IMR-90 (cell line): ENCODE measurements at regions not wholly inside any gene's neighbourhood (a gene's known extent, or its start where the extent isn't known, plus 50 kb on each side); places are given as distances from the start of the nearest gene placed in this dataset.

ENCODE experiments used
- ATAC-seq: fragments of 200-7000 bp; cut with Tn5 transposase; 2 replicates; pipeline ENCODE4 v1.9.1; 2020; ENCODE audit warnings: low read depth, mild to moderate bottlenecking, moderate library complexity
- BruUV-seq: library from RNA; stranded (reverse); fragments of 400-500 nt; replicated peaks from 2 replicates; lab custom pipeline; 2021; lab: Mats Ljungman, UMichigan
- CTCF ChIA-PET: fragments of 300-600 bp; formaldehyde crosslinking; extraction: SDS; loops from one replicate; lab custom pipeline; 2021; ENCODE audit warnings: antibody characterized with exemption; lab: Yijun Ruan, JAX
- POLR2A ChIA-PET: fragments of 300-600 bp; sonication (Branson Sonifier 250); formaldehyde crosslinking; loops from one replicate; lab custom pipeline; 2022; ENCODE audit warnings: antibody characterized with exemption; ENCODE audit not compliant: unreplicated experiment; lab: Charles Lee
- DNase-seq: peaks from one replicate; pipeline ENCODE4 v3.0.0; 2013
- H2AFZ ChIP-seq: replicated peaks from 2 replicates; pipeline ENCODE3; 2013; ENCODE audit warnings: low read length, mild to moderate bottlenecking; ENCODE audit not compliant: poor library complexity
- H2AK5ac ChIP-seq: 2 replicates; pipeline ENCODE4 v1.6.1; 2013; ENCODE audit warnings: low read depth, low read length, inconsistent platforms
- H2AK9ac ChIP-seq: replicated peaks from 2 replicates; pipeline ENCODE3; 2013; ENCODE audit warnings: mild to moderate bottlenecking, low read depth, low read length, moderate library complexity; ENCODE audit not compliant: poor library complexity
- H2BK120ac ChIP-seq: 2 replicates; pipeline ENCODE4 v1.6.1; 2013; ENCODE audit warnings: low read depth, low read length, inconsistent platforms
- H2BK15ac ChIP-seq: 3 replicates; pipeline ENCODE4 v1.6.1; 2013; ENCODE audit warnings: low read depth, low read length, inconsistent platforms
- H2BK20ac ChIP-seq: 2 replicates; pipeline ENCODE4 v1.6.1; 2013; ENCODE audit warnings: low read depth, mild to moderate bottlenecking, inconsistent platforms, low read length, moderate library complexity
- H2BK5ac ChIP-seq: 2 replicates; pipeline ENCODE4 v1.6.1; 2013; ENCODE audit warnings: mild to moderate bottlenecking, low read depth, low read length, inconsistent platforms; ENCODE audit not compliant: poor library complexity, severe bottlenecking
- H3K14ac ChIP-seq: replicated peaks from 2 replicates; pipeline ENCODE4 v1.6.1; 2013; ENCODE audit warnings: low read depth, low read length, inconsistent platforms
- H3K18ac ChIP-seq: 2 replicates; pipeline ENCODE4 v1.6.1; 2013; ENCODE audit warnings: low read depth, low read length, control low read depth
- H3K23ac ChIP-seq: 2 replicates; pipeline ENCODE4 v1.6.1; 2013; ENCODE audit warnings: low read depth, low read length, inconsistent platforms
- H3K27ac ChIP-seq: 2 replicates; pipeline ENCODE4 v1.5.1; 2013; ENCODE audit warnings: mild to moderate bottlenecking, control low read depth, low read length; ENCODE audit not compliant: insufficient read depth
- H3K27me3 ChIP-seq: 2 replicates; pipeline ENCODE4 v1.6.1; 2013; ENCODE audit warnings: low read length; ENCODE audit not compliant: control insufficient read depth, insufficient read depth
- H3K36me3 ChIP-seq: 2 replicates; pipeline ENCODE4 v1.6.1; 2013; ENCODE audit warnings: low read length, mixed read lengths; ENCODE audit not compliant: control insufficient read depth, insufficient read depth
- H3K4ac ChIP-seq: 2 replicates; pipeline ENCODE4 v1.6.1; 2013; ENCODE audit warnings: low read depth, low read length, inconsistent platforms
- H3K4me1 ChIP-seq: 2 replicates; pipeline ENCODE4 v1.6.1; 2013; ENCODE audit warnings: low read length, mixed read lengths; ENCODE audit not compliant: control insufficient read depth, insufficient read depth
- H3K4me2 ChIP-seq: 2 replicates; pipeline ENCODE4 v1.6.1; 2013; ENCODE audit warnings: low read depth, mild to moderate bottlenecking, control low read depth, low read length, moderate library complexity
- H3K4me3 ChIP-seq: 2 replicates; pipeline ENCODE4 v1.5.1; 2013; ENCODE audit warnings: low read depth, mild to moderate bottlenecking, control low read depth, low read length, moderate library complexity; ENCODE audit not compliant: insufficient read depth
- H3K56ac ChIP-seq: 2 replicates; pipeline ENCODE4 v1.6.1; 2013; ENCODE audit warnings: low read length, inconsistent platforms; ENCODE audit not compliant: insufficient read depth; ENCODE audit errors: extremely low read depth
- H3K79me1 ChIP-seq, 2 experiments: 2 replicates each; pipeline ENCODE4 v1.6.1; 2013; ENCODE audit warnings: low read length in 2 of 2, inconsistent platforms in 1 of 2, low read depth in 1 of 2
- H3K9ac ChIP-seq: 2 replicates; pipeline ENCODE4 v1.6.1; 2013; ENCODE audit warnings: low read depth, low read length, control low read depth
- H3K9me1 ChIP-seq: 2 replicates; pipeline ENCODE4 v1.6.1; 2013; ENCODE audit warnings: low read length, inconsistent platforms; ENCODE audit not compliant: insufficient read depth
- H3K9me3 ChIP-seq: 2 replicates; pipeline ENCODE4 v1.6.1; 2013; ENCODE audit warnings: low read length; ENCODE audit not compliant: control insufficient read depth, insufficient read depth
- H4K20me1 ChIP-seq: 2 replicates; pipeline ENCODE4 v1.6.1; 2013; ENCODE audit warnings: low read length, inconsistent platforms; ENCODE audit not compliant: insufficient read depth
- H4K5ac ChIP-seq: 2 replicates; pipeline ENCODE4 v1.6.1; 2013; ENCODE audit warnings: mild to moderate bottlenecking, low read depth, low read length, control low read depth
- H4K8ac ChIP-seq, 2 experiments: 2 replicates each; pipeline ENCODE4 v1.6.1; 2013; ENCODE audit warnings: low read depth in 2 of 2, low read length in 2 of 2, control low read depth in 1 of 2, inconsistent platforms in 1 of 2
- H4K91ac ChIP-seq: 2 replicates; pipeline ENCODE4 v1.6.1; 2013; ENCODE audit warnings: low read depth, low read length, inconsistent platforms; ENCODE audit not compliant: insufficient read depth
- CEBPB ChIP-seq: IDR thresholded peaks from 2 replicates; pipeline ENCODE4 v1.6.1; 2012; ENCODE audit warnings: low read depth, low read length, improper control_type of control experiment
- CHD1 ChIP-seq: IDR thresholded peaks from 2 replicates; pipeline ENCODE4 v1.6.1; 2012; ENCODE audit warnings: low read depth, low read length, improper control_type of control experiment
- MAZ ChIP-seq: IDR thresholded peaks from 2 replicates; pipeline ENCODE4 v1.6.1; 2012; ENCODE audit warnings: low read depth, mild to moderate bottlenecking, low read length, improper control_type of control experiment, moderate library complexity, borderline replicate concordance
- NFE2L2 ChIP-seq: fragments of 150-350 bp; IDR thresholded peaks from 2 replicates; pipeline ENCODE4 v1.6.1; 2016; ENCODE audit warnings: low read depth, mild to moderate bottlenecking, low read length
- RAD21 ChIP-seq: IDR thresholded peaks from 2 replicates; pipeline ENCODE4 v1.6.1; 2012; ENCODE audit warnings: low read length, improper control_type of control experiment
- RCOR1 ChIP-seq: IDR thresholded peaks from 2 replicates; pipeline ENCODE4 v1.6.1; 2012; ENCODE audit warnings: mild to moderate bottlenecking, low read length, improper control_type of control experiment; ENCODE audit not compliant: insufficient replicate concordance
- RFX5 ChIP-seq: IDR thresholded peaks from 2 replicates; pipeline ENCODE4 v1.8.0; 2012; ENCODE audit warnings: low read depth, mild to moderate bottlenecking, low read length, moderate library complexity
- SMC3 ChIP-seq: fragments of 150-350 bp; IDR thresholded peaks from 2 replicates; pipeline ENCODE4 v1.6.1; 2016; ENCODE audit warnings: low read depth, mild to moderate bottlenecking, antibody characterized with exemption, low read length, moderate library complexity
- WGBS, 2 experiments: methylation state at CpG; one replicate each; pipeline versions ENCODE4 v1.1.5 to v1.1.7; 2013; ENCODE audit warnings: missing lambda C conversion rate in 2 of 2; ENCODE audit not compliant: insufficient read length in 1 of 2; ENCODE audit errors: extremely low coverage in 2 of 2; 5-methylcytosine and 5-hydroxymethylcytosine counted together
- dilution Hi-C: fragments of 300-500 bp; cut with HindIII; formaldehyde crosslinking; loops from one replicate; pipeline ENCODE4 v1.14.3; 2018; ENCODE audit warnings: low sequenced_read_pairs; ENCODE audit not compliant: unreplicated experiment
- in situ Hi-C: fragments of 300-500 bp; cut with MboI; formaldehyde crosslinking; loops from 3 replicates; pipeline ENCODE4 v1.14.3; 2019; ENCODE audit warnings: low sequenced_read_pairs, inconsistent platforms, mixed read lengths
- intact Hi-C: fragments of 100-400 bp; cut with micrococcal nuclease; formaldehyde crosslinking; loops from 2 replicates; pipeline ENCODE4 v1.10.0; 2022
- TF ChIP-seq, protein P1 (sequence below): conservative IDR thresholded peaks from 2 replicates; pipeline ENCODE4 v1.5.1; 2012; ENCODE audit warnings: mild to moderate bottlenecking, low read depth, low read length, improper control_type of control experiment
- TF ChIP-seq, protein P2 (sequence below): fragments of 150-350 bp; IDR thresholded peaks from 2 replicates; pipeline ENCODE4 v1.6.1; 2016; ENCODE audit warnings: low read depth, mild to moderate bottlenecking, low read length, moderate library complexity, borderline replicate concordance
- TF ChIP-seq, protein P3 (sequence below): fragments of 150-350 bp; IDR thresholded peaks from 2 replicates; pipeline ENCODE4 v1.6.1; 2017; ENCODE audit warnings: mild to moderate bottlenecking, antibody characterized with exemption, low read length, low read depth

DNA sequence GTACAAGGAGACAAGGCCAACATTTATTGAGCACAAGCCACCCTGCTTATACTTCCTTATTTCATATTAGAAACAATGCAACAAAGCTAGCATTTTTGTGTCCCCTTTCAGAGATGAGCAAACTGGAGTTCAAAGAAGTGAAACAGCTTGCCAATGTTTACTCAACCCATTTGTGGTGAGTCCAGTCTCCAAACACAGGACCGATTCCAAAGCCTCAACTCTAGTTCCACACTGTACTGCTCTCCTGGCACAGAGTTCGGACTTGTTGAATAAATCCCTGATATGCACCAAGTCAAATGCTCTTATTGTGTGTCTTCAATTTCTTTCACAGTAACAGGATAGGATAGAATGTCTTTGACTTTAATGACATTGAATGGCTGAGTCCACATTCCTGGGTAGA is 604.8 kb upstream of the BRINP1 start:
- Histone ChIP-seq H4K8ac (no peak overlapping the region), H2BK5ac (no peak overlapping the region), H3K23ac (no peak overlapping the region), H4K5ac (no peak overlapping the region), H4K20me1 (no peaks in the 10 kb centered on the region), H3K27ac (no peak overlapping the region), H2BK20ac (no peak overlapping the region), H3K18ac (no peak overlapping the region), H3K56ac (no peak overlapping the region), H3K4me1 (no peaks in the 10 kb centered on the region), H3K79me1 (no peaks in the 10 kb centered on the region), H4K91ac (no peak overlapping the region), H3K9ac (no peak overlapping the region), H2AK5ac (no peak overlapping the region), H3K4ac (no peak overlapping the region), H2BK120ac (no peak overlapping the region), H3K4me3 (no peak overlapping the region), H2BK15ac (no peak overlapping the region), H3K27me3 (no peaks in the 10 kb centered on the region; the same call in 1 of the 2 replicates), H2AK9ac (no peak overlapping the region), H2AFZ (no peak overlapping the region), H3K4me2 (no peak overlapping the region), H3K14ac (no peak overlapping the region), H3K9me1 (no peaks in the 10 kb centered on the region), H3K9me3 (no peaks in the 10 kb centered on the region), H3K36me3 (no peaks in the 10 kb centered on the region)
- no CpG with 5 or more reads among the region's 2 CpGs for WGBS, 2 experiments
- dilution Hi-C loops = no loop called here
- TF ChIP-seq MAZ = no peak
- no peak for TF ChIP-seq CHD1
- no peak for TF ChIP-seq CEBPB
- TF ChIP-seq, protein P1, sequence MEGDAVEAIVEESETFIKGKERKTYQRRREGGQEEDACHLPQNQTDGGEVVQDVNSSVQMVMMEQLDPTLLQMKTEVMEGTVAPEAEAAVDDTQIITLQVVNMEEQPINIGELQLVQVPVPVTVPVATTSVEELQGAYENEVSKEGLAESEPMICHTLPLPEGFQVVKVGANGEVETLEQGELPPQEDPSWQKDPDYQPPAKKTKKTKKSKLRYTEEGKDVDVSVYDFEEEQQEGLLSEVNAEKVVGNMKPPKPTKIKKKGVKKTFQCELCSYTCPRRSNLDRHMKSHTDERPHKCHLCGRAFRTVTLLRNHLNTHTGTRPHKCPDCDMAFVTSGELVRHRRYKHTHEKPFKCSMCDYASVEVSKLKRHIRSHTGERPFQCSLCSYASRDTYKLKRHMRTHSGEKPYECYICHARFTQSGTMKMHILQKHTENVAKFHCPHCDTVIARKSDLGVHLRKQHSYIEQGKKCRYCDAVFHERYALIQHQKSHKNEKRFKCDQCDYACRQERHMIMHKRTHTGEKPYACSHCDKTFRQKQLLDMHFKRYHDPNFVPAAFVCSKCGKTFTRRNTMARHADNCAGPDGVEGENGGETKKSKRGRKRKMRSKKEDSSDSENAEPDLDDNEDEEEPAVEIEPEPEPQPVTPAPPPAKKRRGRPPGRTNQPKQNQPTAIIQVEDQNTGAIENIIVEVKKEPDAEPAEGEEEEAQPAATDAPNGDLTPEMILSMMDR = no peak
- TF ChIP-seq, protein P2, sequence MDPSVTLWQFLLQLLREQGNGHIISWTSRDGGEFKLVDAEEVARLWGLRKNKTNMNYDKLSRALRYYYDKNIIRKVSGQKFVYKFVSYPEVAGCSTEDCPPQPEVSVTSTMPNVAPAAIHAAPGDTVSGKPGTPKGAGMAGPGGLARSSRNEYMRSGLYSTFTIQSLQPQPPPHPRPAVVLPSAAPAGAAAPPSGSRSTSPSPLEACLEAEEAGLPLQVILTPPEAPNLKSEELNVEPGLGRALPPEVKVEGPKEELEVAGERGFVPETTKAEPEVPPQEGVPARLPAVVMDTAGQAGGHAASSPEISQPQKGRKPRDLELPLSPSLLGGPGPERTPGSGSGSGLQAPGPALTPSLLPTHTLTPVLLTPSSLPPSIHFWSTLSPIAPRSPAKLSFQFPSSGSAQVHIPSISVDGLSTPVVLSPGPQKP = no peak
- TF ChIP-seq, protein P3, sequence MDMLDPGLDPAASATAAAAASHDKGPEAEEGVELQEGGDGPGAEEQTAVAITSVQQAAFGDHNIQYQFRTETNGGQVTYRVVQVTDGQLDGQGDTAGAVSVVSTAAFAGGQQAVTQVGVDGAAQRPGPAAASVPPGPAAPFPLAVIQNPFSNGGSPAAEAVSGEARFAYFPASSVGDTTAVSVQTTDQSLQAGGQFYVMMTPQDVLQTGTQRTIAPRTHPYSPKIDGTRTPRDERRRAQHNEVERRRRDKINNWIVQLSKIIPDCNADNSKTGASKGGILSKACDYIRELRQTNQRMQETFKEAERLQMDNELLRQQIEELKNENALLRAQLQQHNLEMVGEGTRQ = no peak
- TF ChIP-seq NFE2L2 = no peak
- no peak for TF ChIP-seq RFX5
- no peak for TF ChIP-seq RCOR1
- TF ChIP-seq SMC3 = no peak
- no peak for TF ChIP-seq RAD21
- intact Hi-C loops = no loop called here
- DNase-seq = no peak
- in situ Hi-C loops = no loop called here
- CTCF ChIA-PET = interaction anchor here (0.9 kb wide), 1 partner anchor 557 kb away, joined by 3 read pairs; no protein-coding TSS in a partner anchor
- ATAC-seq = peak; percentile 17; the same call in 1 of the 2 replicates
- POLR2A ChIA-PET = no interaction called here
- no TSS peak for BruUV-seq
